ENCODE measurements at regions not wholly inside any gene's neighbourhood (a gene's known extent, or its start where the extent isn't known, plus 50 kb on each side); places are given as distances from the start of the nearest gene placed in this dataset.

GRCh38 chr9:62801961-62802718 is 1612.3 kb downstream of the SPATA31A7 start (continued):
- TF ChIP-seq, protein P1, sequence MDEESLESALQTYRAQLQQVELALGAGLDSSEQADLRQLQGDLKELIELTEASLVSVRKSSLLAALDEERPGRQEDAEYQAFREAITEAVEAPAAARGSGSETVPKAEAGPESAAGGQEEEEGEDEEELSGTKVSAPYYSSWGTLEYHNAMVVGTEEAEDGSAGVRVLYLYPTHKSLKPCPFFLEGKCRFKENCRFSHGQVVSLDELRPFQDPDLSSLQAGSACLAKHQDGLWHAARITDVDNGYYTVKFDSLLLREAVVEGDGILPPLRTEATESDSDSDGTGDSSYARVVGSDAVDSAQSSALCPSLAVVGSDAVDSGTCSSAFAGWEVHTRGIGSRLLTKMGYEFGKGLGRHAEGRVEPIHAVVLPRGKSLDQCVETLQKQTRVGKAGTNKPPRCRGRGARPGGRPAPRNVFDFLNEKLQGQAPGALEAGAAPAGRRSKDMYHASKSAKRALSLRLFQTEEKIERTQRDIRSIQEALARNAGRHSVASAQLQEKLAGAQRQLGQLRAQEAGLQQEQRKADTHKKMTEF (CRISPR knock-in tag; IDR thresholded peaks at IDR 0.05), result peak; percentile 77; the same call in 1 of the 2 replicates
- TF ChIP-seq MXD3 (CRISPR knock-in tag; IDR thresholded peaks at IDR 0.05) (peak; percentile 88), PHF20 (CRISPR knock-in tag; IDR thresholded peaks at IDR 0.05) (peak; percentile 21; the same call in 1 of the 2 replicates), GATAD2A (CRISPR knock-in tag; IDR thresholded peaks at IDR 0.05) (peak; percentile 46; the same call in 1 of the 2 replicates), TARDBP (CRISPR knock-in tag; IDR thresholded peaks at IDR 0.05) (0 out of 2 replicates have a peak, but pooled peaks have one; percentile 24), ZNF792 (CRISPR knock-in tag; IDR thresholded peaks at IDR 0.05) (peak; percentile 72; the same call in 1 of the 2 replicates), ZNF558 (CRISPR knock-in tag; IDR thresholded peaks at IDR 0.05; ENCODE audit: borderline replicate concordance) (peak; percentile 56; the same call in 1 of the 2 replicates), TAF1 (CRISPR knock-in tag; IDR thresholded peaks at IDR 0.05) (peak; percentile 74), ZNF589 (CRISPR knock-in tag; conservative IDR thresholded peaks at IDR 0.05) (0 out of 2 replicates have a peak, but pooled peaks have one; percentile 41), ZNF597 (CRISPR knock-in tag; IDR thresholded peaks at IDR 0.05) (0 out of 2 replicates have a peak, but pooled peaks have one; percentile 7), ZNF225 (CRISPR knock-in tag; IDR thresholded peaks at IDR 0.05) (0 out of 2 replicates have a peak, but pooled peaks have one; percentile 52), CBFB (CRISPR knock-in tag; IDR thresholded peaks at IDR 0.05) (0 out of 2 replicates have a peak, but pooled peaks have one; percentile 20), ZBTB25 (CRISPR knock-in tag; IDR thresholded peaks at IDR 0.05) (peak; percentile 68; the same call in 1 of the 2 replicates), KMT2A (CRISPR knock-in tag; IDR thresholded peaks at IDR 0.05) (peak; percentile 51)
- TF ChIP-seq, protein P2, sequence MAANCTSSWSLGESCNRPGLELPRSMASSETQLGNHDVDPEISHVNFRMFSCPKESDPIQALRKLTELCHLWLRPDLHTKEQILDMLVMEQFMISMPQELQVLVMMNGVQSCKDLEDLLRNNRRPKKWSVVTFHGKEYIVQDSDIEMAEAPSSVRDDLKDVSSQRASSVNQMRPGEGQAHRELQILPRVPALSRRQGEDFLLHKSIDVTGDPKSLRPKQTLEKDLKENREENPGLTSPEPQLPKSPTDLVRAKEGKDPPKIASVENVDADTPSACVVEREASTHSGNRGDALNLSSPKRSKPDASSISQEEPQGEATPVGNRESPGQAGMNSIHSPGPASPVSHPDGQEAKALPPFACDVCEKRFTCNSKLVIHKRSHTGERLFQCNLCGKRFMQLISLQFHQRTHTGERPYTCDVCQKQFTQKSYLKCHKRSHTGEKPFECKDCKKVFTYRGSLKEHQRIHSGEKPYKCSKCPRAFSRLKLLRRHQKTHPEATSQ (CRISPR knock-in tag; IDR thresholded peaks at IDR 0.05; ENCODE audit: borderline replicate concordance), result peak; percentile 25; the same call in 1 of the 2 replicates
- TF ChIP-seq, protein P3, sequence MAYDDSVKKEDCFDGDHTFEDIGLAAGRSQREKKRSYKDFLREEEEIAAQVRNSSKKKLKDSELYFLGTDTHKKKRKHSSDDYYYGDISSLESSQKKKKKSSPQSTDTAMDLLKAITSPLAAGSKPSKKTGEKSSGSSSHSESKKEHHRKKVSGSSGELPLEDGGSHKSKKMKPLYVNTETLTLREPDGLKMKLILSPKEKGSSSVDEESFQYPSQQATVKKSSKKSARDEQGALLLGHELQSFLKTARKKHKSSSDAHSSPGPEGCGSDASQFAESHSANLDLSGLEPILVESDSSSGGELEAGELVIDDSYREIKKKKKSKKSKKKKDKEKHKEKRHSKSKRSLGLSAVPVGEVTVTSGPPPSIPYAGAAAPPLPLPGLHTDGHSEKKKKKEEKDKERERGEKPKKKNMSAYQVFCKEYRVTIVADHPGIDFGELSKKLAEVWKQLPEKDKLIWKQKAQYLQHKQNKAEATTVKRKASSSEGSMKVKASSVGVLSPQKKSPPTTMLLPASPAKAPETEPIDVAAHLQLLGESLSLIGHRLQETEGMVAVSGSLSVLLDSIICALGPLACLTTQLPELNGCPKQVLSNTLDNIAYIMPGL (CRISPR knock-in tag; IDR thresholded peaks at IDR 0.05; ENCODE audit: borderline replicate concordance in 1 of 2, low read depth in 1 of 2), result peak; percentile 70 to 94
- TF ChIP-seq, protein P4, sequence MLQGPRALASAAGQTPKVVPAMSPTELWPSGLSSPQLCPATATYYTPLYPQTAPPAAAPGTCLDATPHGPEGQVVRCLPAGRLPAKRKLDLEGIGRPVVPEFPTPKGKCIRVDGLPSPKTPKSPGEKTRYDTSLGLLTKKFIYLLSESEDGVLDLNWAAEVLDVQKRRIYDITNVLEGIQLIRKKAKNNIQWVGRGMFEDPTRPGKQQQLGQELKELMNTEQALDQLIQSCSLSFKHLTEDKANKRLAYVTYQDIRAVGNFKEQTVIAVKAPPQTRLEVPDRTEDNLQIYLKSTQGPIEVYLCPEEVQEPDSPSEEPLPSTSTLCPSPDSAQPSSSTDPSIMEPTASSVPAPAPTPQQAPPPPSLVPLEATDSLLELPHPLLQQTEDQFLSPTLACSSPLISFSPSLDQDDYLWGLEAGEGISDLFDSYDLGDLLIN (CRISPR knock-in tag; IDR thresholded peaks at IDR 0.05; ENCODE audit: borderline replicate concordance), result 0 out of 2 replicates have a peak, but pooled peaks have one; percentile 30
- TF ChIP-seq, protein P5, sequence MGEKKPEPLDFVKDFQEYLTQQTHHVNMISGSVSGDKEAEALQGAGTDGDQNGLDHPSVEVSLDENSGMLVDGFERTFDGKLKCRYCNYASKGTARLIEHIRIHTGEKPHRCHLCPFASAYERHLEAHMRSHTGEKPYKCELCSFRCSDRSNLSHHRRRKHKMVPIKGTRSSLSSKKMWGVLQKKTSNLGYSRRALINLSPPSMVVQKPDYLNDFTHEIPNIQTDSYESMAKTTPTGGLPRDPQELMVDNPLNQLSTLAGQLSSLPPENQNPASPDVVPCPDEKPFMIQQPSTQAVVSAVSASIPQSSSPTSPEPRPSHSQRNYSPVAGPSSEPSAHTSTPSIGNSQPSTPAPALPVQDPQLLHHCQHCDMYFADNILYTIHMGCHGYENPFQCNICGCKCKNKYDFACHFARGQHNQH (CRISPR knock-in tag; IDR thresholded peaks at IDR 0.05), result peak; percentile 80

All from HepG2 (cell line).